ENCODE measurements at regions not wholly inside any gene's neighbourhood (a gene's known extent, or its start where the extent isn't known, plus 50 kb on each side); places are given as distances from the start of the nearest gene placed in this dataset.

- no peak for DNase-seq
- Histone ChIP-seq H3K27ac (no peak overlapping the region), H3K27me3 (peaks cover 0 to 4% of the 10 kb centered on the region in 2 donors), H3K36me3 (no peaks in the 10 kb centered on the region), H3K4me3 (no peak overlapping the region), H3K4me1 (no peaks in the 10 kb centered on the region), H3K9me3 (no peaks in the 10 kb centered on the region)
- intact Hi-C loops (cut with DNase I; ENCODE audit: low total_unique reads): no loop called here
- TF ChIP-seq CTCF (IDR thresholded peaks at IDR 0.05): no peak
Measured at GRCh38 chr11:115944596-115944995, 440.4 kb upstream of the CADM1 start.

GRCh38 chr11:115942011-115942410 lies 437.8 kb upstream of the CADM1 start:
- Histone ChIP-seq H3K36me3 (no peaks in the 10 kb centered on the region), H3K4me3 (no peak overlapping the region), H3K27me3 (peaks cover 0 to 4% of the 10 kb centered on the region in 2 donors), H3K27ac (no peak overlapping the region), H3K9me3 (no peaks in the 10 kb centered on the region), H3K4me1 (no peaks in the 10 kb centered on the region)
- intact Hi-C loops (cut with DNase I; ENCODE audit: low total_unique reads): no loop called here
- TF ChIP-seq CTCF (IDR thresholded peaks at IDR 0.05): no peak
- DNase-seq: no peak

GRCh38 chr11:115941481-115941993 lies 437.3 kb upstream of the CADM1 start:
- Histone ChIP-seq H3K4me1 (no peaks in the 10 kb centered on the region), H3K27me3 (peaks cover 0 to 4% of the 10 kb centered on the region in 2 donors), H3K4me3 (no peak overlapping the region), H3K36me3 (no peaks in the 10 kb centered on the region), H3K9me3 (no peaks in the 10 kb centered on the region), H3K27ac (no peak overlapping the region)
- peak; percentile 40 to 76 for DNase-seq
- no peak for TF ChIP-seq CTCF (IDR thresholded peaks at IDR 0.05)
- intact Hi-C loops (cut with DNase I; ENCODE audit: low total_unique reads): no loop called here

- Histone ChIP-seq H3K27me3 (peaks cover 0 to 4% of the 10 kb centered on the region in 2 donors), H3K4me3 (no peak overlapping the region), H3K4me1 (no peaks in the 10 kb centered on the region), H3K27ac (no peak overlapping the region), H3K9me3 (no peaks in the 10 kb centered on the region), H3K36me3 (no peaks in the 10 kb centered on the region)
- DNase-seq: no peak
- intact Hi-C loops (cut with DNase I; ENCODE audit: low total_unique reads): no loop called here
- no peak for TF ChIP-seq CTCF (IDR thresholded peaks at IDR 0.05)
Measured at GRCh38 chr11:115941044-115941443, 436.8 kb upstream of the CADM1 start.

GRCh38 chr11:115939731-115940421 lies 435.7 kb upstream of the CADM1 start:
- Histone ChIP-seq H3K36me3 (no peaks in the 10 kb centered on the region), H3K27ac (no peak overlapping the region), H3K4me3 (no peak overlapping the region), H3K4me1 (no peaks in the 10 kb centered on the region), H3K9me3 (no peaks in the 10 kb centered on the region), H3K27me3 (peaks cover 0 to 4% of the 10 kb centered on the region in 2 donors)
- TF ChIP-seq CTCF (IDR thresholded peaks at IDR 0.05): no peak
- intact Hi-C loops (cut with DNase I; ENCODE audit: low total_unique reads): no loop called here
- no peak for DNase-seq
